Adrenal gland (tissue), 9 donors: ENCODE measurements at regions not wholly inside any gene's neighbourhood (a gene's known extent, or its start where the extent isn't known, plus 50 kb on each side); places are given as distances from the start of the nearest gene placed in this dataset.
"Not testable (repeated sequence)": the region's sequence is repeated elsewhere in the genome, so short reads cannot be mapped to it uniquely, and the experiment has no call there.

Source experiments
- DNase-seq, 7 donors: peaks; one replicate each; pipeline ENCODE4 v3.0.0-alpha.2; 2019 to 2020
- H3K27ac ChIP-seq, 5 donors: fragments of 200-600 bp; sonication (generic) in 4 of 5; 1 replicate in 3 of 5; 2 replicates in 2 of 5; pipeline versions ENCODE4 v1.5.1 to v1.8.0; 2016 to 2020; ENCODE audit warnings: mild to moderate bottlenecking in 1 of 5
- H3K27me3 ChIP-seq: fragments of 200-600 bp; 2 replicates; pipeline ENCODE4 v1.8.0; 2021
- H3K36me3 ChIP-seq, 2 donors: fragments of 200-600 bp; replicated peaks in 1 of 2; 1 replicate in 1 of 2; 2 replicates in 1 of 2; pipeline versions ENCODE4 v1.5.1 to v1.8.0; 2018 to 2022
- H3K4me1 ChIP-seq, 2 donors: fragments of 200-600 bp; replicated peaks in 1 of 2; 1 replicate in 1 of 2; 2 replicates in 1 of 2; pipeline versions ENCODE4 v1.5.1 to v1.8.0; 2018 to 2021
- H3K4me3 ChIP-seq, 4 donors: fragments of 200-600 bp; sonication (generic) in 3 of 4; one replicate each; pipeline ENCODE4 v1.5.1; 2016 to 2018
- H3K9me3 ChIP-seq, 3 donors: fragments of 200-600 bp; sonication (generic) in 1 of 3; replicated peaks in 1 of 3; 1 replicate in 2 of 3; 2 replicates in 1 of 3; pipeline versions ENCODE4 v1.5.1 to v1.8.0; 2016 to 2021
- CTCF ChIP-seq, 6 experiments: fragments of 450-650 bp in 4 of 6; fragments of 200-600 bp in 2 of 6; sonication (generic) in 1 of 6; IDR thresholded peaks; 1 replicate in 5 of 6; 2 replicates in 1 of 6; pipeline versions ENCODE4 v1.5.1 to v1.8.0; 2016 to 2021; ENCODE audit warnings: antibody characterized with exemption in 6 of 6, mild to moderate bottlenecking in 2 of 6, moderate library complexity in 1 of 6
- POLR2A ChIP-seq, 2 donors: fragments of 450-650 bp; IDR thresholded peaks; one replicate each; pipeline ENCODE4 v1.6.1; 2017; ENCODE audit warnings: antibody characterized with exemption in 2 of 2, mild to moderate bottlenecking in 2 of 2, moderate library complexity in 1 of 2
- WGBS, 4 donors: extraction: QIAGEN DNeasy Blood & Tissue Kit in 2 of 4; methylation state at CpG; one replicate each; pipeline versions ENCODE4 v1.1.5 to v1.1.7; 2013 to 2017; 5-methylcytosine and 5-hydroxymethylcytosine counted together
- intact Hi-C, 2 donors: fragments of 100-400 bp; cut with DNase I; formaldehyde crosslinking; loops; one replicate each; pipeline versions ENCODE4 v1.14.1 to v1.15.0; 2022 to 2023
- donor health status: healthy with polysubstance abuse.
- donor health status: Bipolar disorder and iron deficiency.
- donor health status: DM: yes; HTN: yes; CAD: no.
- donor health status: DM: no; HTN: no; CAD: no.
- donor health status: DM: no; HTN: no; CAD: no.

GRCh38 chr17:21573961-21574610, 118.2 kb upstream of the KCNJ18 start:
- intact Hi-C loops, result no loop called here
- WGBS, 4 donors, result 27 to 50% (median 37%) methylated on average over 8 to 38 of the region's 39 CpGs
- peak; percentile 43 to 90 (median 60) for DNase-seq

GRCh38 chr17:21574611-21575255, 117.6 kb upstream of the KCNJ18 start:
- H3K27me3 ChIP-seq, H3K4me3 ChIP-seq, H3K9me3 ChIP-seq, H3K36me3 ChIP-seq, DNase-seq, H3K27ac ChIP-seq, H3K4me1 ChIP-seq, intact Hi-C loops: not testable (repeated sequence)
- WGBS, 4 donors, result 66 to 93% (median 74%) methylated on average over 1 to 8 of the region's 16 CpGs

More at GRCh38 chr17:21573961-21574610, 118.2 kb upstream of the KCNJ18 start:
- H3K27me3 ChIP-seq, result no peaks in the 10 kb centered on the region
- peak overlapping the region in 1 of 4 donors; percentile 29 for H3K4me3 ChIP-seq
- no peaks in the 10 kb centered on the region for H3K9me3 ChIP-seq
- no peaks in the 10 kb centered on the region for H3K36me3 ChIP-seq
- H3K27ac ChIP-seq, result no peak overlapping the region
- H3K4me1 ChIP-seq, result no peaks in the 10 kb centered on the region
- TF ChIP-seq CTCF (IDR thresholded peaks at IDR 0.05) (no peak), POLR2A (IDR thresholded peaks at IDR 0.05) (no peak)

- H3K27me3 ChIP-seq, H3K4me3 ChIP-seq, H3K4me1 ChIP-seq, H3K9me3 ChIP-seq, H3K36me3 ChIP-seq, DNase-seq, H3K27ac ChIP-seq, intact Hi-C loops: not testable (repeated sequence)
These were observed 113.5 kb upstream of the KCNJ18 start for GRCh38 chr17:21578783-21579182.

- 92 to 100% (median 95%) methylated on average over 2 to 23 of the region's 23 CpGs for WGBS, 4 donors
- H3K36me3 ChIP-seq, result no peaks in the 10 kb centered on the region
- H3K27me3 ChIP-seq, result peaks cover 2% of the 10 kb centered on the region
- H3K9me3 ChIP-seq, result no peaks in the 10 kb centered on the region
- H3K4me3 ChIP-seq, result no peak overlapping the region
- TF ChIP-seq CTCF (IDR thresholded peaks at IDR 0.05) (no peak), POLR2A (IDR thresholded peaks at IDR 0.05) (no peak)
- H3K4me1 ChIP-seq, result no peaks in the 10 kb centered on the region
- intact Hi-C loops, result no loop called here
- DNase-seq, result no peak
- H3K27ac ChIP-seq, result no peak overlapping the region
These were observed 99.5 kb upstream of the KCNJ18 start for GRCh38 chr17:21592774-21593173.

GRCh38 chr17:21593452-21594105, 98.7 kb upstream of the KCNJ18 start:
- H3K9me3 ChIP-seq, H3K4me1 ChIP-seq, H3K4me3 ChIP-seq, H3K27me3 ChIP-seq, H3K27ac ChIP-seq, H3K36me3 ChIP-seq, DNase-seq, intact Hi-C loops: not testable (repeated sequence)
- WGBS, 4 donors, result 83 to 87% (median 86%) methylated on average over 2 to 20 of the region's 20 CpGs
